Stimulated activated CD8-positive, alpha-beta memory T cell treated with anti-CD3 and anti-CD28 coated beads, Interleukin-4, amount 100 ng/mL, for 24 hours (primary cell): ENCODE measurements at regions not wholly inside any gene's neighbourhood (a gene's known extent, or its start where the extent isn't known, plus 50 kb on each side); places are given as distances from the start of the nearest gene placed in this dataset.

Experiments used
- DNase-seq: peaks from one replicate; pipeline ENCODE4 v3.0.0-alpha.2; 2020; ENCODE audit warnings: low read depth

DNA sequence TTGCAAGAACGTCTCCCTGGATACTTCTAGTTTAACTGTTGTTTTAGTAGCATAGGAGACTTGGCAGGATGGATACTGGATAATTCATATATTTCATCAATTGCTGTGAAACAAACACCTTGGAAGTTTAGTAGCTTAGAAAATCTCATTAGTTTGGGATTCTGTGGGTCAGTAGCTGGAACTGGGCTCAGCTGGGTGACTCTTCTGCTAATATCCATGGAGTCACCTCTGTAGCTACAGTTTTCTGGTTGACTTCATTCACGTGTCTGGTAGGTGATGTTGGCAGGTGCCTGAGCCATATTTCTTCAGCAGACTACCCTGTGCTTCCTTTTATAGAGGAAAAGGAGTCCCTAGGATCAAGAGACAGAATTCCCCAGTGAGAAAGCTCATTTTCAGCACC lies 208.9 kb upstream of the PFKP start:
- no peak for DNase-seq

DNA sequence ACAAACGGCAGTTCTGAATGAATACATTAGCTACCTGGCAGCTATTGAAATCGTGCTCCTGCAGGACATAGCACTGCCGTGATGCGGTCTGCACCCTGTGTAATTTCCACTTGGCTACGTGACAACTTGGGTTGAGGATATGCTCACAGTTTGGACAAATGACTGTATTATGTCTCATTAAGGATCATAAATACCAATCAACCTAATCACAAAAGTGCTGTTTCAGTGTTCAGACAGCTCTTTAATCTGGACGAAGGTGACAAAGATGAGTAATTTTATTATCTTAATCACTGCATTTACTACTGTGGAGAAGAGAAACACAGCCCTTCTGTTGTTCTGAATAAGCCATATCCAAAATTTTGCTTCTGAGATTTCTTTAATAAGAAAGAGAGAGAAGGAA lies 210.8 kb upstream of the PFKP start:
- DNase-seq = no peak

DNA sequence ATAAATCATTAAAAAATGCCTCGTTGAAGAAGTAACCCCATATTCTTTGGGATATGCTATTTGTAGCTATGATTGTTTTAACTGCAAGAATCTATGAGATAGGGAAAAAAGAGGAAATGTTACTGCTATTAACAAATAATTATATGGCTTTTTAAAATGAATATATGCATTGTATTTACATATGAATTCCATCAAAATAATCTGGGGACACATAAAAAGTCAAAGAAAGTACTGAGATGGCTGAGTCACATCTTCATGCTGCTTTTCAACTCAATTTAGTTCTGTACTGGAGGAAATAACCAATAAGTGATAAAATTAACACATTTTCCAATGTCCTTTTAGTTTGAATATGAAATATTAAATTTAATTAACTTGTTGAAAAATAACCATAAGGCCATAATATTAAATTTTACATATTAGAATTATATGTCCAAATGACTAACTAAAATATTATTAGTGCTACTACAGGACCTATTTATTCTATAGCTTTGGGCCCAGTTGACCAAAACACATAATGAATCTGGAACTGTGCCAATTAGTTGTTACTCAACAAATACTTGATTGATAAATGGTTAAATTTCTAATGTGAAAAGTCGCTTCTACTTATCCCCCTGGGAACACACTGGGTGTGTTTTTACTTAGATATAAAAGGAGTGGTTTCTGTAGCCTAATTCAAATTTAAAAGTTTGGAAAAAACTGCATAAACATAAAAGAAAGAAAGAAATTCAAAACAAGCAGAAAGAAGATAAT lies 214.6 kb upstream of the PFKP start:
- DNase-seq = no peak

- DNase-seq = no peak
Observed at GRCh38 chr10:2851566-2851965, 215.8 kb upstream of the PFKP start.

GRCh38 chr10:2850202-2850601 lies 217.1 kb upstream of the PFKP start:
- DNase-seq = no peak

DNA sequence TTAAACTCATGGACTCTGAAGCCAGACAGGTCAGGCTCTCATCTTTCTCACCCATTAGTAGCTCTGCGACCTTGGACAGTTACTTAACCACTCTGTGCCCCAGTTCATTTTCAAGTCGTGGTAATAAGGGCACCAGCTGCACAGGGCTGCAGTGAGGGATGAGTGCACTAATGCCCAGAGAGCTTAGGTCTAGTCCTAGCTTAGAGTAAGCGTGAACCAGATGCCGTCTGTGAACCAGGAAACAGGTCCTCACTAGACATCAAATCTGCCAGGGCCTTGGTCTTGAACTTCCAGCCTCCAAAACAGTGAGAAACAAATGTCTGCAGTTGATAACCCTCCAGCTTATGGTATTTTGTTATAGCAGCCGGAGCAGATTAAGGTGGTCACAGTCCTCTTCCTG lies 222.4 kb upstream of the PFKP start:
- DNase-seq = no peak

DNA sequence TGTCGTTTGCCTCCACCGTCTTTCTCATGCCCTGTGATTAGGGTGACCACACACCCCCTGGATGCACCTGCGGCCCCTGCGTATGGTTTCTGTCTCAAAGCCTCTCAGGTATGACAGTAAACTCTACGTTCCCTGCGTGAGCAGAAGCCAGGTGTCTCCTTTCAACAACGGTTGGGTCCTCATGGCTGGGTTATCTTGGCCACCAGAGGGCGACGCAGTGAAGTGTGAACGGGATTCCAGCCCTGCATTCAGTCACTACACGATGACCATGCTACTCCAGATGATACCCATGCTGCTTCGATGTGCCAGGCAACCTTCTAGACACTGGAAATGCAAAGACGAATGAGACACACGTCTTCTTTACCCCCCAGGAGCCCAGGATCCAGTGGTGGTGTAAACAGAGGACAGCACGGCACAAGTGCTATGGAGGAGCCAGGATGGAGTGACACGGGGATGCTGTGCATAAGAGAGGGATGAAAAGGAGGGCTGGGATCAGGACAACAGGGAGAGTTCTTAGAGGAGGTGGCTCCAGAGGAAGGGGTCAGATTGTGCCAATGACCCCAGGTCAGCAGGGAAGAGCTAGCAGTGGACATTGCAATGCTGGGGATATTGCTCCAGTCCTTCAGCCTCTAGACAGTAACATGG lies 228.1 kb upstream of the PFKP start:
- peak; percentile 11 for DNase-seq

- DNase-seq = no peak
Observed at GRCh38 chr10:2837674-2838073, 229.7 kb upstream of the PFKP start.

DNA sequence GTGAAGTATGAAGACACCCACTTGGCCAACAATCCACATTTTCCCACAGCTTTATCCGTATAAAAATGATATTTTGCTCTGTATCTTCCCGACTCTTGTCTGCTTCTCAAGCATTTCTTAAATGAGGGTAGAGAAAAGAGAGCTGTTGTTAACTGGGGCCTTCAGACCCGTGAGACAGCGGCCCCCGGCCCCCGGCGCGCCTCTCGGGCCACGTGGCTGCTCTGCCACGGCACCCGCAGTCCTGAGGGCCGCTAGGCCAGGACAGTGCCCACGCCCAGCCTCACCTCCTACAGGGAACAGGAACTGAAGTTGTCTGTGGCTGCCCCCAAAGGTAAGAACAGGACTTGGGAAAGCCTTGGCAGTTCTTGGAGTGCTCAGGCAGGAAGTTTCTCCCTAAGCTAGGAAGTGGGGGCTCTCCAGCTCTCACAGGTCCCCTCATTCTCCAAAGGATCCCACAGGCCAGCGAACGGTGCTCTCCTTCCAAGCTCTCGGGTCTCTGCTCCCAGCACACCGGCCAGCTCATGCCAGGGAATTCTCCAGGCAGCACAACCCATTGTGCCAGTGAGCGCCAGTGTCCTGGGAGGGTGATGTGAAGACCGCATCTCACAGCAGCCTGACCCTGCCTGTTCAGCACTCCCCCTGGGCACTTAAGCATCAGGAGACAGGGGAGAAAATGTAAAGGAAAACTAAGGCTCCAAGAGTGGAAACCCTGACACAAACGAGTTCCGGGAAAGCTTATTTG lies 230.3 kb upstream of the PFKP start:
- DNase-seq = no peak

GRCh38 chr10:2834214-2834613 lies 233.1 kb upstream of the PFKP start:
- DNase-seq = no peak

GRCh38 chr10:2831509-2831908 lies 235.8 kb upstream of the PFKP start:
- no peak for DNase-seq

GRCh38 chr10:2828741-2829140 lies 238.6 kb upstream of the PFKP start:
- DNase-seq = no peak

DNA sequence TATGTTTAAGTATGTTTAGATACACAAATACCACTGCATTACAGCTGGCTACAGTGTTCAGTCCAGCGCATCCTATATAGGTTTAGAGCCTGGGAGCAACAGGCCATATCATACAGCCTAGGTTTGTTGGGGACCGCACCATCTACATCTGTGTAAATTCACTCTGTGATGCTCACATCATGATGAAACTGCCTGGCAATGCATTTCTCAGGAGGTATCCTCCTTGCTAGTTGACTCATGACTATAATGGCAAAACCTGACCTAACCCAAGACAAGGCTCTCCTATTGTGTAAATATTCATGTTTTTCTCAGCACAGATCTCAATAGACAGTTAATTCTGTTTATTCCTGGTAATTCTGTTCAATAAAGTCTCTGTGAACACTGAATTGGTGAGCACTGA lies 240.7 kb upstream of the PFKP start:
- DNase-seq = no peak

- no peak for DNase-seq
Observed at GRCh38 chr10:2825841-2826240, 241.5 kb upstream of the PFKP start.

DNA sequence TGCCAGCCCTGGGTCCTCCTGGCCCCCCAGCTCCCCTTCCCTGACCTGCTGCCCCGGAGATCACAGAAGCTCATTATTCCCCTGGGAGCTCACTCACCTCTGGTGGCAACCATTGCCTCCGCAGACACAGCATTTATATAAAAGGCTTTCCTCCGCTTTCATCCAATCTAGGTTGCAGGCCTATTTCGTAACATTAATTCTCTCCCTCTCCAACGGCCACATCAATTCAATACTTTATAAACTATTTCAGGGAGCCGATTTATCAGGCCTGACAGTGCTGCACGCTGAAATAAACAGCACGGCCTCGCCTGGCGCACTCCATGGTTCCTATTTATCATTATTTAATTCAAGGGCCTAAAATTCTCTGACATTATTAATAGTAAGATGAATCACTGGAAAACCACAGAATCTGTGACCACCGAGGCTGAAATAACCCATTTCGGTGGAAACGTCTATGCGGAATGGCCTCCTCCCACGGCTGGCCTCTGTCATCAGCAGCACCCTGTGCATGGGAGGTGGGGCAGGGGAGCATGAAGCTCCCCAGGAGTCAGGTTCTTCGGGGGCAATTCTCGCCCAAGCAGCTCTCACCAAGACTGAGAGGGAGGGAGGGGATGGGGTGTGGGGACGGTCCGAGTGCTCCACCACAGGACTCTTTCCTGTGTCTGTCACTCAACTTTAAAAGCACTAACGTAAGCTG lies 249.3 kb upstream of the PFKP start:
- no peak for DNase-seq

DNA sequence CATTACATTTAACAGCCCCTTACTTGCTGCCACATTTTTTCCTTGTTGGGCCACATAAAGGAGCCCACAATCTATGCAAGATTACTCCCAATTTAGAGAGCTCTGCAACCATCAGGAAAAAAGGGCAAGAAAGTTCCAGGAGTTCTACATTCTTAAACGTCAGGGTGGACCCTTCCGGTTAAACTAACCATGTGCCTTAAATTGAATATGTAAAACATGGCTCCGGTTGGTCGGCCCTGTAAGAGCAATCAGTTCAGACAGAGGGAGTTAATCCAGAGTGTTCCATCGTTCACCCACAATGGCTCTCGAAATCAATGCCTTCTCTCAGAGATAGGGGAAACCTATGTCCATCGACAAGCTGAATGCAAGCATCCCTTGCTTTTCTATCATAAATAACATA lies 253.7 kb upstream of the PFKP start:
- no peak for DNase-seq

GRCh38 chr10:2813286-2813685 lies 254.1 kb upstream of the PFKP start:
- DNase-seq = no peak

GRCh38 chr10:2812631-2813030 lies 254.7 kb upstream of the PFKP start:
- DNase-seq = no peak

DNA sequence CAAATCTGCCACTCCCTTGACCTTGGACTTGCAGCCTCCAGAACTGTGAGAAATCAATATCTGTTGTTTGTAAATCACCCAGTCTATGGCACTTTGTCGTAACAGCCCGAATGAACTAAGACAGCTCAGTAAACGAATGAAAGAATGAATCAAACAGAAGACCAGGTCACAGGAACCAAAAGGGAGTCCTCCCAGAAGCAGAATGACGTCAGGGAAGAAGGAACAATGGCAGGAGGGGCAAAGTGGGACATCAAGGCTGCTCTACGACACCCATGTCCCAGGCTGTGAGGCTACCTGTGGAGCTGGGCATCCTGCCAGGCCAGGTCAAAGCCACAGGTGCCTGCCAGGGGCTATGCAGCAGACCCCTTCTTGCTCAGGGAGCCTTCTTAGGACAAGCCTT lies 267.2 kb upstream of the PFKP start:
- no peak for DNase-seq

GRCh38 chr10:2798336-2799022 lies 268.9 kb upstream of the PFKP start:
- DNase-seq = no peak

DNA sequence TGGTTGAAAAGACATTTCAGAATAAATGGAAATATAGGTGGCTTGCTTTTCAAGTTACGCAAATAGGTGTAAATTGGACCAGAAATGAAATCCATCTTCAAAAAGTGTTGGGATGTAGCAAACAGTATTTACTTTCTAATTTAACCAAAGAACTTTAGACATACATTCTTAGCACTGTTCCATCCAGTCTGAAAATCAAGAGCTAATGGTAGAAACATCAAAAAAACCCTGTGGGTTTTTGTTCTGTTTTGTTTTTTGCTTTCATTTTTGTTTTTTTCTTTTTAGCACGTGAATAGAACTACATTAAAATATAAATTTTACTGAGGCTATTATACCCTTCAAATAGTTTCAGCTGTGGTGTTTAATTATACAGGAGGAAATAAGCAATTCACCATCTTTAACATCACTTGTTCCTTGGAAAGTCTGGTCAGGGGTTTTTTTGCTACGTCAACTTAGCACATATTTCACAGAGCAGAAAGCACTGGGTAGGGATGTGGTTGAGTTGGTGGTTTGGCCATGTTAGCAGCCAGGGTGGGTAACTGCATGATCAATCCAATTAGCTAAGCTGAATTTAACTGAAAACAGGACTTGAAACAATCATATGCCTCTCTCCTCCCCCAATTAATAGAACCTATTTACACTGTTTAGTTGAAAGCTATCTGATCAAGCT lies 275.4 kb upstream of the PFKP start:
- DNase-seq = no peak
